Tibial artery (tissue), 4 donors: ENCODE measurements at regions not wholly inside any gene's neighbourhood (a gene's known extent, or its start where the extent isn't known, plus 50 kb on each side); places are given as distances from the start of the nearest gene placed in this dataset.

ENCODE experiments used
- DNase-seq, 2 donors: peaks; one replicate each; pipeline ENCODE4 v3.0.0-alpha.2; 2019
- H3K27ac ChIP-seq, 2 donors: fragments of 200-600 bp; sonication (generic) in 1 of 2; 1 replicate in 1 of 2; 2 replicates in 1 of 2; pipeline ENCODE4 v1.5.1; 2018 to 2019; ENCODE audit warnings: mild to moderate bottlenecking in 1 of 2
- H3K27me3 ChIP-seq, 2 donors: fragments of 200-600 bp; sonication (generic) in 1 of 2; one replicate each; pipeline versions ENCODE4 v1.5.1 to v1.6.0; 2016 to 2019
- H3K36me3 ChIP-seq, 3 donors: fragments of 200-600 bp; sonication (generic) in 2 of 3; one replicate each; pipeline ENCODE4 v1.5.1; 2016 to 2019; ENCODE audit warnings: mild to moderate bottlenecking in 2 of 3
- H3K4me1 ChIP-seq, 4 donors: fragments of 200-600 bp; sonication (generic) in 2 of 4; 1 replicate in 3 of 4; 2 replicates in 1 of 4; pipeline ENCODE4 v1.5.1; 2016 to 2019
- H3K4me3 ChIP-seq, 2 donors: fragments of 200-600 bp; sonication (generic) in 1 of 2; 1 replicate in 1 of 2; 2 replicates in 1 of 2; pipeline ENCODE4 v1.5.1; 2018 to 2019; ENCODE audit warnings: mild to moderate bottlenecking in 2 of 2
- H3K9me3 ChIP-seq, 3 donors: fragments of 200-600 bp; sonication (generic) in 1 of 3; one replicate each; pipeline ENCODE4 v1.5.1; 2016 to 2019
- CTCF ChIP-seq, 2 experiments: fragments of 200-600 bp in 1 of 2; fragments of 450-650 bp in 1 of 2; IDR thresholded peaks; one replicate each; pipeline ENCODE4 v1.5.1; 2017 to 2019; ENCODE audit warnings: antibody characterized with exemption in 2 of 2, mild to moderate bottlenecking in 1 of 2, moderate library complexity in 1 of 2
- intact Hi-C: fragments of 100-400 bp; cut with DNase I; formaldehyde crosslinking; loops from one replicate; pipeline ENCODE4 v1.15.0; 2023; ENCODE audit warnings: low total_unique reads

DNA sequence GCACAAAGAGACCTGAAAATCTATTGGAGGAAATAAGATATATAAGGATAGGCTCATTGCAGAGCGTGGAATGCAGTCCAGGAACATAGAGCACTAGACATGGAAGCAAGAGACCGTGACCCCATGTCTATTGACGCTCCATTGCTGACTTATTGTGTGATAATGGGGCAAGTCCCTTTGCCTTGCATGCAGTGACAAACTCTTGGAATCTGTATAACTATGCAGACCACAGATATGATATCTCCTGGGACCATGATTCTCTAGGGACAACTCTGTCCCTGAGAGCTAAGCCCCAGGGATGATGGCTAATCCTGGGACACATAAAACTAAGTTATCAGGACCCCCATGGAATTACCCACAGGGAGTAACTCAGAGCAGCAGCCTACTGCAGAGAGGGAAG, 73.1 kb upstream of the PRDX6 start:
- no peak for TF ChIP-seq CTCF (IDR thresholded peaks at IDR 0.05)
- Histone ChIP-seq H3K4me1 (peaks cover 0 to 9% (median 2%) of the 10 kb centered on the region in 4 donors), H3K27me3 (no peaks in the 10 kb centered on the region), H3K4me3 (no peak overlapping the region), H3K27ac (no peak overlapping the region), H3K9me3 (no peaks in the 10 kb centered on the region), H3K36me3 (no peaks in the 10 kb centered on the region)
- DNase-seq, result no peak
- intact Hi-C loops, result no loop called here

DNA sequence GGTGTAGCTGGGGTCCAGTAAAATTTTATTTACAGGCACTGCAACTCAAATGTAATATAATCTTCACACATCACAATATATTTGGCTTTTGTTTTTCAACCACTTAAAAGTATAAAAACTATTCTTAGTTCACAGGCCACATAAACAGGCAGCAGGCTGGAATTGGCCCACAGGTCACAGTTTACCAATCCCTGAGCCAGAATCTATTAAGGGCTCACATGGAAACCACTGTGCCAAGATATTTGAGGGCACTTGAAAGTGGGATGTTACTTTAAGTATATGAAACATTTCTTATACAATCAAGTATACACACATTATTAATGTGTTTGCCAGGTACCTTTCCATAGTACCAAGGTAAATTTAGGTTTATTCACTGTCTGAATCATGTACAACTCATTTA, 71.9 kb upstream of the PRDX6 start:
- Histone ChIP-seq H3K9me3 (no peaks in the 10 kb centered on the region), H3K4me3 (no peak overlapping the region), H3K27me3 (no peaks in the 10 kb centered on the region), H3K36me3 (no peaks in the 10 kb centered on the region), H3K27ac (no peak overlapping the region), H3K4me1 (peaks cover 0 to 9% (median 2%) of the 10 kb centered on the region in 4 donors)
- TF ChIP-seq CTCF (IDR thresholded peaks at IDR 0.05), result no peak
- no peak for DNase-seq
- intact Hi-C loops, result no loop called here

GRCh38 chr1:173405834-173406233, 71.3 kb upstream of the PRDX6 start:
- TF ChIP-seq CTCF (IDR thresholded peaks at IDR 0.05), result no peak
- Histone ChIP-seq H3K4me1 (peaks cover 0 to 9% (median 2%) of the 10 kb centered on the region in 4 donors), H3K27me3 (no peaks in the 10 kb centered on the region), H3K9me3 (no peaks in the 10 kb centered on the region), H3K27ac (no peak overlapping the region), H3K4me3 (no peak overlapping the region), H3K36me3 (peaks cover 0 to 4% (median 4%) of the 10 kb centered on the region in 3 donors)
- intact Hi-C loops, result no loop called here
- DNase-seq, result no peak

- no peak overlapping the region for H3K4me3 ChIP-seq
- intact Hi-C loops, result no loop called here
Measured at GRCh38 chr1:173406783-173407230, 70.3 kb upstream of the PRDX6 start.

GRCh38 chr1:173407846-173408245, 69.3 kb upstream of the PRDX6 start:
- intact Hi-C loops, result no loop called here
- Histone ChIP-seq H3K27ac (no peak overlapping the region), H3K9me3 (no peaks in the 10 kb centered on the region), H3K36me3 (peaks cover 0 to 9% (median 4%) of the 10 kb centered on the region in 3 donors), H3K27me3 (no peaks in the 10 kb centered on the region), H3K4me1 (peaks cover 0 to 4% (median 0%) of the 10 kb centered on the region in 4 donors), H3K4me3 (no peak overlapping the region)
- no peak for TF ChIP-seq CTCF (IDR thresholded peaks at IDR 0.05)
- DNase-seq, result no peak

More at GRCh38 chr1:173406783-173407230, 70.3 kb upstream of the PRDX6 start:
- H3K27me3 ChIP-seq, result no peaks in the 10 kb centered on the region
- peaks cover 0 to 9% (median 4%) of the 10 kb centered on the region in 3 donors for H3K36me3 ChIP-seq
- peaks cover 0 to 7% (median 2%) of the 10 kb centered on the region in 4 donors for H3K4me1 ChIP-seq
- no peak for TF ChIP-seq CTCF (IDR thresholded peaks at IDR 0.05)
- H3K9me3 ChIP-seq, result no peaks in the 10 kb centered on the region
- no peak for DNase-seq
- no peak overlapping the region for H3K27ac ChIP-seq

DNA sequence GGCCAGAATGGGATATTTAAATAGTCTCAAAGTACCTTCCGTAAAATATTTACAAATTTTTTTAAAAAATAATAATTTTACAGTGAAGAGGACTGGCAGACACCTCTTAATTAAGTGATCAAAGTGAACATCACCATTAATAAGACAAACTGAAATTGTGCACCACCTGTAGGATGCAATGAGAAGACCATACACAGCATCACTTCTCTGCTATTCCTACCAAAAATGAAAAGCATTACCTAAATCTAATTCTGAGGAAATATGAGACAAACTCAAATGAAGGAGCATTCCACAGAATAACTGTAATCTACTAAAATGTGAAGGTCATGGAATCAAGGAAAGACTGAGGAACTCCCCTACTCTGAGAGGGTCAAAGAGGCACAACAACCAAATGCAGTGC, 68.2 kb upstream of the PRDX6 start:
- Histone ChIP-seq H3K4me3 (no peak overlapping the region), H3K27ac (no peak overlapping the region), H3K27me3 (no peaks in the 10 kb centered on the region), H3K9me3 (no peaks in the 10 kb centered on the region), H3K36me3 (peaks cover 0 to 9% (median 4%) of the 10 kb centered on the region in 3 donors), H3K4me1 (peaks cover 0 to 4% (median 0%) of the 10 kb centered on the region in 4 donors)
- no peak for TF ChIP-seq CTCF (IDR thresholded peaks at IDR 0.05)
- DNase-seq, result no peak
- intact Hi-C loops, result no loop called here
